Endothelial cell of umbilical vein (primary cell): ENCODE measurements at regions not wholly inside any gene's neighbourhood (a gene's known extent, or its start where the extent isn't known, plus 50 kb on each side); places are given as distances from the start of the nearest gene placed in this dataset.

Experiments
- EZH2 ChIP-seq: IDR thresholded peaks from 2 replicates; pipeline ENCODE4 v1.6.1; 2012; ENCODE audit warnings: borderline replicate concordance, low read depth, mild to moderate bottlenecking, moderate library complexity, low read length, inconsistent platforms; ENCODE audit not compliant: severe bottlenecking
- FOS ChIP-seq: IDR thresholded peaks from 2 replicates; pipeline ENCODE4 v1.6.1; 2011; ENCODE audit warnings: mild to moderate bottlenecking, low read length, moderate library complexity, borderline replicate concordance; ENCODE audit not compliant: insufficient read depth
- JUN ChIP-seq: IDR thresholded peaks from 2 replicates; pipeline ENCODE4 v1.6.1; 2011; ENCODE audit warnings: borderline replicate concordance, low read depth; ENCODE audit not compliant: insufficient read length, insufficient read depth
- POLR2A ChIP-seq: IDR thresholded peaks from 2 replicates; pipeline ENCODE4 v1.6.1; 2012; ENCODE audit warnings: low read depth, mild to moderate bottlenecking, control low read depth, low read length
- POLR2AphosphoS5 ChIP-seq: IDR thresholded peaks from 2 replicates; pipeline ENCODE4 v1.6.1; 2012; ENCODE audit warnings: low read depth, mild to moderate bottlenecking, control low read depth, low read length, moderate library complexity; ENCODE audit not compliant: insufficient read depth
- TF ChIP-seq, protein P1 (sequence below): IDR thresholded peaks from 2 replicates; pipeline ENCODE4 v1.6.1; 2011; ENCODE audit not compliant: insufficient read depth, insufficient read length
- TF ChIP-seq, protein P2 (sequence below), 2 donors: IDR thresholded peaks; 1 replicate in 1 of 2; 2 replicates in 1 of 2; pipeline ENCODE4 v1.5.1; 2011; ENCODE audit warnings: low read length in 2 of 2, mild to moderate bottlenecking in 2 of 2, moderate library complexity in 2 of 2, control low read depth in 1 of 2, inconsistent platforms in 1 of 2, low read depth in 1 of 2; ENCODE audit not compliant: insufficient read depth in 1 of 2; ENCODE audit errors: extremely low read depth in 1 of 2

DNA sequence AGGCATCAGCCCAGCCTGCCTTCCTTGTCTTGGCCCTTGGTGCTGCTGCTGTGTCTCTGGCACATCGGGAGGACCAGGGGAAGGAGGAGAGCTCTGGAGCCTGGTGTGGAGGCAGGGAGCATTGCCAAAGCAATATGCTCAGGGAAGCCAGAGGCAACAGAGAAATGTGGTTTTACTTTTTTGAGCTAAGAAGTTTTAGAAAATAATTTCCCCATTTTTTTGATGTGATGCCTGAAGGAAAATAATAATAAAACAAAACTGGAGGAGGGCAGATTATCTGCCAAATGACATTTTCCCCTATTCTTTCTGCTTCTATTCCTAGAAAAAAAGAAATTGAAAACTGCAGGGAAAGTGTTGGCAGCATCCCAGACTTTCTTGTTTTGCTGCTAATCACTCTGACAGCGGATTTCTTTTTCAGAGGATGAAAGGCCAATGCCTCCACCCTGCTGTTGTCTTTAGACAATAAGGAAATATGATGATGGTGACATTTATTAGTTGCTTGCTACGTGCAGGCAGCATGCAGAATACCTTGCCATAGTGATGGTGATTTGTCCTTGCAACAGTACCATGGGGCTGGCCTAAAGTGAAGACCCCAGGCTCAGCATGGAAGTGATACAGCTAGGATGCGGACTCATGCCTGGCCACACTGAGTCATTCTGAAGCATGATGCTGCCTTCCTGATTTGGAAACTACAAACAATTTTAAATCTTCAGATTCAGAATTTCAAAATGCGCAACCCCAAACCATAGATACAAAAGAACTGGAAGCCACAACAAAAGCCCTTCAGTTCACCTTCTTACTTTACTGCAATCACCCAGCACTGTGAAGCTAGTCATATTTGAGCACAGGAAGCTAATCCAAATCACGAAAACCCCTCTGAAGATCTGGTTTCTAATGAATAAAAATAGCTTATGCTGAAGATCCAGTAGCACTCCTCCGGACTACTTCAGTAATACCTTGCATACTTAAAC, 260.2 kb upstream of the TMEM72 start:
- TF ChIP-seq, protein P1, sequence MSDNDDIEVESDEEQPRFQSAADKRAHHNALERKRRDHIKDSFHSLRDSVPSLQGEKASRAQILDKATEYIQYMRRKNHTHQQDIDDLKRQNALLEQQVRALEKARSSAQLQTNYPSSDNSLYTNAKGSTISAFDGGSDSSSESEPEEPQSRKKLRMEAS, result no peak
- TF ChIP-seq, protein P2, sequence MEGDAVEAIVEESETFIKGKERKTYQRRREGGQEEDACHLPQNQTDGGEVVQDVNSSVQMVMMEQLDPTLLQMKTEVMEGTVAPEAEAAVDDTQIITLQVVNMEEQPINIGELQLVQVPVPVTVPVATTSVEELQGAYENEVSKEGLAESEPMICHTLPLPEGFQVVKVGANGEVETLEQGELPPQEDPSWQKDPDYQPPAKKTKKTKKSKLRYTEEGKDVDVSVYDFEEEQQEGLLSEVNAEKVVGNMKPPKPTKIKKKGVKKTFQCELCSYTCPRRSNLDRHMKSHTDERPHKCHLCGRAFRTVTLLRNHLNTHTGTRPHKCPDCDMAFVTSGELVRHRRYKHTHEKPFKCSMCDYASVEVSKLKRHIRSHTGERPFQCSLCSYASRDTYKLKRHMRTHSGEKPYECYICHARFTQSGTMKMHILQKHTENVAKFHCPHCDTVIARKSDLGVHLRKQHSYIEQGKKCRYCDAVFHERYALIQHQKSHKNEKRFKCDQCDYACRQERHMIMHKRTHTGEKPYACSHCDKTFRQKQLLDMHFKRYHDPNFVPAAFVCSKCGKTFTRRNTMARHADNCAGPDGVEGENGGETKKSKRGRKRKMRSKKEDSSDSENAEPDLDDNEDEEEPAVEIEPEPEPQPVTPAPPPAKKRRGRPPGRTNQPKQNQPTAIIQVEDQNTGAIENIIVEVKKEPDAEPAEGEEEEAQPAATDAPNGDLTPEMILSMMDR (IDR thresholded peaks at IDR 0.05; ENCODE audit: extremely low read depth in 1 of 2, insufficient read depth in 1 of 2, low read depth in 1 of 2, low read length in 2 of 2), result no peak
- TF ChIP-seq FOS, result no peak
- no peak for TF ChIP-seq POLR2A
- no peak for TF ChIP-seq EZH2
- no peak for TF ChIP-seq POLR2AphosphoS5
- no peak for TF ChIP-seq JUN
